Stimulated activated naive B cell treated with anti-CD40 and anti-IgM and Interleukin-4, amounts not matched to agents 10 μg/mL and 1 μg/mL and 100 μg/mL, for 72 hours (primary cell): ENCODE measurements at regions not wholly inside any gene's neighbourhood (a gene's known extent, or its start where the extent isn't known, plus 50 kb on each side); places are given as distances from the start of the nearest gene placed in this dataset.

ENCODE experiments used
- ATAC-seq, 2 donors: fragments of 150-1000 bp; cut with Tn5 transposase; replicated peaks; 2 replicates each; pipeline ENCODE4 v1.10.0; 2021; ENCODE audit warnings: moderate library complexity in 1 of 2
- DNase-seq: peaks from one replicate; pipeline ENCODE4 v3.0.0; 2021
- H3K27ac Mint-ChIP-seq: one replicate; pipeline ENCODE4 v1.8.0; 2022; ENCODE audit warnings: mild to moderate bottlenecking, mixed read lengths
- H3K27me3 Mint-ChIP-seq, 2 donors: one replicate each; pipeline ENCODE4 v1.8.0; 2022; ENCODE audit warnings: mixed read lengths in 2 of 2
- H3K36me3 Mint-ChIP-seq, 2 donors: one replicate each; pipeline ENCODE4 v1.8.0; 2022; ENCODE audit warnings: mixed read lengths in 2 of 2, mild to moderate bottlenecking in 1 of 2
- H3K4me1 Mint-ChIP-seq, 2 donors: one replicate each; pipeline ENCODE4 v1.8.0; 2022; ENCODE audit warnings: mixed read lengths in 2 of 2, mild to moderate bottlenecking in 1 of 2
- H3K4me3 Mint-ChIP-seq, 2 donors: one replicate each; pipeline ENCODE4 v1.8.0; 2022; ENCODE audit warnings: mild to moderate bottlenecking in 2 of 2, mixed read lengths in 2 of 2, moderate library complexity in 1 of 2
- H3K9me3 Mint-ChIP-seq, 2 donors: one replicate each; pipeline ENCODE4 v1.8.0; 2022; ENCODE audit warnings: mixed read lengths in 2 of 2, mild to moderate bottlenecking in 1 of 2

GRCh38 chr7:46146454-46147255 lies 225.6 kb upstream of the IGFBP3 start:
- H3K27me3 Mint-ChIP-seq: no peaks in the 10 kb centered on the region
- no peak overlapping the region for H3K27ac Mint-ChIP-seq
- no peak overlapping the region for H3K4me3 Mint-ChIP-seq
- H3K4me1 Mint-ChIP-seq: no peaks in the 10 kb centered on the region
- ATAC-seq: no peak
- H3K36me3 Mint-ChIP-seq: no peaks in the 10 kb centered on the region
- H3K9me3 Mint-ChIP-seq: peaks cover 0 to 3% of the 10 kb centered on the region in 2 donors
- no peak for DNase-seq

- ATAC-seq (no peak), DNase-seq (no peak)
- H3K36me3 Mint-ChIP-seq: no peaks in the 10 kb centered on the region
- no peaks in the 10 kb centered on the region for H3K4me1 Mint-ChIP-seq
- H3K4me3 Mint-ChIP-seq: no peak overlapping the region
- no peak overlapping the region for H3K27ac Mint-ChIP-seq
- no peaks in the 10 kb centered on the region for H3K27me3 Mint-ChIP-seq
- H3K9me3 Mint-ChIP-seq: peaks cover 0 to 3% of the 10 kb centered on the region in 2 donors
Measured at GRCh38 chr7:46145412-46145811, 224.3 kb upstream of the IGFBP3 start.

GRCh38 chr7:46143949-46144917 lies 223.2 kb upstream of the IGFBP3 start:
- ATAC-seq (no peak), DNase-seq (no peak)
- H3K4me1 Mint-ChIP-seq: peaks cover 0 to 1% of the 10 kb centered on the region in 2 donors
- no peak overlapping the region for H3K4me3 Mint-ChIP-seq
- H3K36me3 Mint-ChIP-seq: no peaks in the 10 kb centered on the region
- peaks cover 0 to 3% of the 10 kb centered on the region in 2 donors for H3K9me3 Mint-ChIP-seq
- H3K27ac Mint-ChIP-seq: no peak overlapping the region
- H3K27me3 Mint-ChIP-seq: no peaks in the 10 kb centered on the region

- no peaks in the 10 kb centered on the region for H3K36me3 Mint-ChIP-seq
- H3K27ac Mint-ChIP-seq: no peak overlapping the region
- no peaks in the 10 kb centered on the region for H3K9me3 Mint-ChIP-seq
- ATAC-seq (no peak), DNase-seq (no peak)
- no peak overlapping the region for H3K4me3 Mint-ChIP-seq
- peaks cover 0 to 1% of the 10 kb centered on the region in 2 donors for H3K4me1 Mint-ChIP-seq
- peaks cover 0 to 1% of the 10 kb centered on the region in 2 donors for H3K27me3 Mint-ChIP-seq
Measured at GRCh38 chr7:46143421-46143820, 222.3 kb upstream of the IGFBP3 start.

- ATAC-seq (peak; percentile 54 to 59), DNase-seq (no peak)
- Mint-ChIP-seq H3K9me3 (no peaks in the 10 kb centered on the region), H3K36me3 (no peaks in the 10 kb centered on the region), H3K4me1 (peaks cover 0 to 1% of the 10 kb centered on the region in 2 donors), H3K27me3 (peaks cover 0 to 4% of the 10 kb centered on the region in 2 donors), H3K4me3 (no peak overlapping the region), H3K27ac (no peak overlapping the region)
Measured at GRCh38 chr7:46139079-46139478, 218.0 kb upstream of the IGFBP3 start.

DNA sequence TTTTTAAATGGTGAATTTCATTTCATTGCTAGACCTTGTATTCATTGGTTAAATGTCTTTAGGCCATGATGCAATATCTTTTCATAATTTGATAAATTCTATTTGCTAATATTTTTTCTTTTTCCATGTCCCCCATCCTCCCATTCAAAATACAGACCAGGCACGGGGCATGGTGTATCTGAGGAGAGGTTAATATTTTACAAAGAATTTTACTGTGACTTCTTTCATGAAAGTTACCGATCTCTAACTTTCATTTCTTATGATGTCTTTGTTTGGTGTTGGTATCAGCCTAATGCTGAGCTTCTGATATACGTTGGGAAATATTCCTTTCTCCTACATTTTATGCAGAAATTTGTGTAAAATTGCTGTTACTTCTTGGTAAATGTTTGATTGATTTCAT lies 216.7 kb upstream of the IGFBP3 start:
- Mint-ChIP-seq H3K36me3 (no peaks in the 10 kb centered on the region), H3K9me3 (no peaks in the 10 kb centered on the region)

DNA sequence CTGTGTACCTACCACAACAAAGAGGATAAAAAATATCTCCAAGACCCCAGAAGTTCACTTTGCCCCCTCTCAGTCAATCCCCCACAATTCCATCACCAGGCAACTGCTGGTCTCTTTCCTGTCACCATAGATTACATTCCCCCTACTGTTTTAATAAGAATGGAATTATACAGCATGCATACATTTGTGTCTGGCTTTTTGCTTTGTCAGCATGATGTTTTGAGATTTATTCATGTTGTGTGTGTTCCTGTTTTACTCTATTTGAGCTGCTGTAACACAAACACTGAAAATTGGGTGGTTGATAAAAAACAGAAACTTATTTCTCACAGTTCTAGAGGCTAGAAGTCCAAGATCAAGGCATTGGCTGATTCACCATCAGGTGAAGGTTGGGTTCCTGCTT lies 214.5 kb upstream of the IGFBP3 start:
- H3K27me3 Mint-ChIP-seq: peaks cover 0 to 4% of the 10 kb centered on the region in 2 donors
- H3K4me1 Mint-ChIP-seq: peaks cover 0 to 1% of the 10 kb centered on the region in 2 donors
- ATAC-seq: no peak
- H3K9me3 Mint-ChIP-seq: no peaks in the 10 kb centered on the region
- no peak for DNase-seq
- no peak overlapping the region for H3K4me3 Mint-ChIP-seq
- no peak overlapping the region for H3K27ac Mint-ChIP-seq
- H3K36me3 Mint-ChIP-seq: no peaks in the 10 kb centered on the region

More for the DNA sequence above, 216.7 kb upstream of the IGFBP3 start:
- Mint-ChIP-seq H3K27ac (no peak overlapping the region), H3K4me1 (peaks cover 0 to 1% of the 10 kb centered on the region in 2 donors), H3K27me3 (peaks cover 0 to 4% of the 10 kb centered on the region in 2 donors), H3K4me3 (no peak overlapping the region)
- ATAC-seq (no peak), DNase-seq (no peak)

- H3K27ac Mint-ChIP-seq: no peak overlapping the region
- peaks cover 0 to 1% of the 10 kb centered on the region in 2 donors for H3K4me1 Mint-ChIP-seq
- peaks cover 0 to 4% of the 10 kb centered on the region in 2 donors for H3K27me3 Mint-ChIP-seq
- H3K9me3 Mint-ChIP-seq: no peaks in the 10 kb centered on the region
- no peak for ATAC-seq
- H3K36me3 Mint-ChIP-seq: no peaks in the 10 kb centered on the region
- H3K4me3 Mint-ChIP-seq: no peak overlapping the region
- no peak for DNase-seq
Measured at GRCh38 chr7:46134795-46135194, 213.7 kb upstream of the IGFBP3 start.

GRCh38 chr7:46134385-46134784 lies 213.3 kb upstream of the IGFBP3 start:
- H3K27me3 Mint-ChIP-seq: peaks cover 0 to 4% of the 10 kb centered on the region in 2 donors
- ATAC-seq: no peak
- no peak for DNase-seq
- peaks cover 0 to 1% of the 10 kb centered on the region in 2 donors for H3K4me1 Mint-ChIP-seq
- no peak overlapping the region for H3K4me3 Mint-ChIP-seq
- no peaks in the 10 kb centered on the region for H3K36me3 Mint-ChIP-seq
- no peaks in the 10 kb centered on the region for H3K9me3 Mint-ChIP-seq
- H3K27ac Mint-ChIP-seq: no peak overlapping the region

DNA sequence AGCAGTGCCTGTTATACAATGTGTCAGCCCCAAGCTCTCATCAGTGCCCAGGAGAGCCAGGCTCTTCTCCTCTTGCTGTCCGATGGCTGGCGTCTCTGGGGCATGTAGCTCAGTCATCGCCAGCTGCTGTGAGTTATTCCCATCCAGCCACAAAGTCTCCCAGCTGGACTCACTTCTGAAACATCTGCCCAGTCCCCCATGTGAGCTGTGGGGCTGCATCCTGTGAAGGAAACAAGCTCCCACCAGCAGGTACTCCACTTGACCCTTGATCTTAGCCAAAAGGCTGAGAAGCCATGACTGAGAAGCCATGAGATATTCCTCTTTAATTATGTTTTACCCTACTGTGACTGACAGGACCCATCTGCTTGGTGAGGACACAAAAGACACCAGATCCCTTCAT lies 212.7 kb upstream of the IGFBP3 start:
- Mint-ChIP-seq H3K4me3 (no peak overlapping the region), H3K27ac (no peak overlapping the region), H3K4me1 (no peaks in the 10 kb centered on the region), H3K9me3 (no peaks in the 10 kb centered on the region), H3K27me3 (peaks cover 0 to 4% of the 10 kb centered on the region in 2 donors), H3K36me3 (no peaks in the 10 kb centered on the region)
- ATAC-seq (no peak), DNase-seq (no peak)

- DNase-seq: no peak
- H3K4me3 Mint-ChIP-seq: no peak overlapping the region
Measured at GRCh38 chr7:46133072-46133471, 212.0 kb upstream of the IGFBP3 start.

GRCh38 chr7:46131916-46132795 lies 211.1 kb upstream of the IGFBP3 start:
- no peak for DNase-seq
- H3K4me3 Mint-ChIP-seq: no peak overlapping the region

More at GRCh38 chr7:46133072-46133471, 212.0 kb upstream of the IGFBP3 start:
- Mint-ChIP-seq H3K36me3 (no peaks in the 10 kb centered on the region), H3K27me3 (no peaks in the 10 kb centered on the region), H3K27ac (no peak overlapping the region), H3K4me1 (no peaks in the 10 kb centered on the region), H3K9me3 (no peaks in the 10 kb centered on the region)
- no peak for ATAC-seq

GRCh38 chr7:46129831-46130230 lies 208.8 kb upstream of the IGFBP3 start:
- Mint-ChIP-seq H3K27me3 (no peaks in the 10 kb centered on the region), H3K4me1 (no peaks in the 10 kb centered on the region), H3K9me3 (no peaks in the 10 kb centered on the region), H3K4me3 (no peak overlapping the region), H3K27ac (no peak overlapping the region), H3K36me3 (no peaks in the 10 kb centered on the region)
- DNase-seq (no peak), ATAC-seq (peak in 1 of 2 donors; percentile 43)

More at GRCh38 chr7:46131916-46132795, 211.1 kb upstream of the IGFBP3 start:
- Mint-ChIP-seq H3K36me3 (no peaks in the 10 kb centered on the region), H3K27ac (no peak overlapping the region), H3K27me3 (no peaks in the 10 kb centered on the region), H3K4me1 (no peaks in the 10 kb centered on the region), H3K9me3 (no peaks in the 10 kb centered on the region)
- peak in 1 of 2 donors; percentile 29 for ATAC-seq

DNA sequence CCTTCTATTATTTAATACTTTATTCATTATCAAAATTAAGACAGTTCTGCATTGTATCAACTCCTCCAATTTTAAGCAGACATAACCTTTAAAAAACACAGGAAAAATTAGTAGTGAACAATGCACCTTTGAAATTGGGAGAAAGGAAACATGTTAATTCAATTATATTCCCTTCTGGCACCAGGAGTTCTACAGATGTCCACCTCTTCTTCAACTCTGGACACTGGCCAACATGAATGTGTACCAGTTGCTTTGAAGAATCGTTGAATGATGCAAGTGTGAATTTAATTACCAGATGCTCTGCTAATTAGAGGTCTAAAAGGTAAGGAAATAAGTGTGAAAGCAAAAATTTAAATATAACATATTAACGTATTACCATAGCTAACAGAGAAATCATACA lies 206.7 kb upstream of the IGFBP3 start:
- Mint-ChIP-seq H3K36me3 (no peaks in the 10 kb centered on the region), H3K4me3 (no peak overlapping the region), H3K27me3 (no peaks in the 10 kb centered on the region), H3K27ac (no peak overlapping the region), H3K4me1 (no peaks in the 10 kb centered on the region), H3K9me3 (no peaks in the 10 kb centered on the region)
- DNase-seq (no peak), ATAC-seq (no peak)
